ENCODE measurements at regions not wholly inside any gene's neighbourhood (a gene's known extent, or its start where the extent isn't known, plus 50 kb on each side); places are given as distances from the start of the nearest gene placed in this dataset.

DNA sequence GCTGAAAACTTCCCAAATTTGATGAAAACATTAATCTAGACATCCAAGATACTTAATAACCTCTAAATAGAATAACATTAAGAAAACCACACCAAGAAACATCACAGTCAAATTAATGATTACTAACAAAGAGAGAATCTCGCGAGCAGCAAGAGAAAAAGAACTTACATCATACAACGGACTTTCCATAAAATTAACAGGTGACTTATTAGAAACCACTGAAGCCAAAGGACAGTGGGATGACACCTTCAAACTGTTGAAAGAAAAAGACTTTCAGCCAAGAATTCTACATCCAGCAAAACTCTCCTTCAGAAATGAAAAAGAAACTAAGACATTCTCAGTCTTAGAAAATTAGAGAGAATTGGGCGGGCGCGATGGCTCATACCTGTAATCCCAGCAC is 232.0 kb downstream of the SNCA start:
- TF ChIP-seq POLR2AphosphoS5 (IDR thresholded peaks at IDR 0.05; ENCODE audit: low read depth, low read length) (no peak), POLR2A (IDR thresholded peaks at IDR 0.05; ENCODE audit: low read depth, low read length) (no peak), TAF1 (IDR thresholded peaks at IDR 0.05; ENCODE audit: borderline replicate concordance, low read depth, low read length) (no peak)

Data from GM12892 (cell line).